AG09319 (cell line): ENCODE measurements at regions not wholly inside any gene's neighbourhood (a gene's known extent, or its start where the extent isn't known, plus 50 kb on each side); places are given as distances from the start of the nearest gene placed in this dataset.

Experiments
- DNase-seq: peaks from one replicate; pipeline ENCODE4 v3.0.0-alpha.2; 2010; ENCODE audit warnings: low read depth; ENCODE audit errors: extremely low read depth
- TF ChIP-seq, protein P1 (sequence below): IDR thresholded peaks from 2 replicates; pipeline ENCODE4 v1.5.1; 2011; ENCODE audit warnings: low read depth, mild to moderate bottlenecking, inconsistent platforms, low read length, moderate library complexity

- TF ChIP-seq, protein P1, sequence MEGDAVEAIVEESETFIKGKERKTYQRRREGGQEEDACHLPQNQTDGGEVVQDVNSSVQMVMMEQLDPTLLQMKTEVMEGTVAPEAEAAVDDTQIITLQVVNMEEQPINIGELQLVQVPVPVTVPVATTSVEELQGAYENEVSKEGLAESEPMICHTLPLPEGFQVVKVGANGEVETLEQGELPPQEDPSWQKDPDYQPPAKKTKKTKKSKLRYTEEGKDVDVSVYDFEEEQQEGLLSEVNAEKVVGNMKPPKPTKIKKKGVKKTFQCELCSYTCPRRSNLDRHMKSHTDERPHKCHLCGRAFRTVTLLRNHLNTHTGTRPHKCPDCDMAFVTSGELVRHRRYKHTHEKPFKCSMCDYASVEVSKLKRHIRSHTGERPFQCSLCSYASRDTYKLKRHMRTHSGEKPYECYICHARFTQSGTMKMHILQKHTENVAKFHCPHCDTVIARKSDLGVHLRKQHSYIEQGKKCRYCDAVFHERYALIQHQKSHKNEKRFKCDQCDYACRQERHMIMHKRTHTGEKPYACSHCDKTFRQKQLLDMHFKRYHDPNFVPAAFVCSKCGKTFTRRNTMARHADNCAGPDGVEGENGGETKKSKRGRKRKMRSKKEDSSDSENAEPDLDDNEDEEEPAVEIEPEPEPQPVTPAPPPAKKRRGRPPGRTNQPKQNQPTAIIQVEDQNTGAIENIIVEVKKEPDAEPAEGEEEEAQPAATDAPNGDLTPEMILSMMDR: no peak
- no peak for DNase-seq
These were observed 177.9 kb upstream of the IL15 start for GRCh38 chr4:141458501-141458900.

DNA sequence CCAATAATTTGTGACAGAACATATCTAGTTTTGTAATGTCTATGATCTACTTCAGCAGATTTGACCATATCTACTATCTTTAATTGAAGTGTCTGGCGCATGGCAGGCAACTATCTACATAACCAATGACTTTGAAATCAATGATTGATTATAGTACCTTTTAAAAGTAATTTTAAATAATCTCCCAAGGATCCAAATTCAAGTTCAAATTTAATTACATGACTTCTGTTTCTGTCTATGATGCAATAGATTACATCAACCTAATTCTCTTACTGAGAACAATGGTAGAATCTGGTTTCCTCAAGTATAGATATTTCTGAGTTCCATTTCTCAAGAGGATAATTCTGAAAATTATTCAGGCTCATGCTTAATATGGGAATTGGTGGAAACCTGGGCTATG, 177.4 kb upstream of the IL15 start:
- TF ChIP-seq, protein P1: no peak
- no peak for DNase-seq

- DNase-seq: no peak
- TF ChIP-seq, protein P1: no peak
These were observed 174.0 kb upstream of the IL15 start for GRCh38 chr4:141462361-141462760.

DNA sequence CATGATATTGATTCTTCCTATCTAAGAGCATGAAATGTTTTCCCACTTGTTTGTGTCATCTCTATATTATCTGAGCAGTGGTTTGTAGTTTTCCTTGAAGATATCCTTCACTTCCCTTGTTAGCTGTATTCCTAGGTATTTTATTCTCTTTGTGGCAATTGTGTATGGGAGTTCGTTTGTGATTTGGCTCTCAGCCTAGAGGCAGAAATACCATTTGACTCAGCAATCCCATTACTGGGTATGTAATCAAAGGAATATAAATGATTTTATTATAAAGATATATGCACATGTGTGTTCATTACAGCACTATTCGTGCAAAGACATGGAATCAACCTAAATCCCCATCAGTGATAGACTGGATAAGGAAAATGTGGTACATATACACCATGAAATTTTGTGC, 172.7 kb upstream of the IL15 start:
- TF ChIP-seq, protein P1: no peak
- DNase-seq: no peak

DNA sequence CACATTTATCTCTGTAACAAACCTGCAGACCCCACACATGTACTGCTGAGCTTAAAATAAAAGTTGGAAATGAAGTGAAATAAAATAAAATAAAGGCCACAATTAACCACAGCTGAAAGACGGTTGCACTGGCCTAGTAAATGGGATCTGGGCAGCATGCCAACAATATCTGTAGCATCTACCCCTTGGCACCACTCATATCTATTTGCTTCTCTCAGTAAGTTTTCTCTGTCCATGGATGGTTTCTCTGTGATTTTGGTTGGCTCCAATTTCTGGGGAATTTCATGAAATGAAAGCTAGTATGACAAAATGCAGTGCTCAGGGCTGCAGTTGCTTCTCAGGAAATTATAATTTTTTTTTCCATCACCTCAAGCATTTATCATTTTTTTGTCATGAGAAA, 172.0 kb upstream of the IL15 start:
- DNase-seq: no peak

DNA sequence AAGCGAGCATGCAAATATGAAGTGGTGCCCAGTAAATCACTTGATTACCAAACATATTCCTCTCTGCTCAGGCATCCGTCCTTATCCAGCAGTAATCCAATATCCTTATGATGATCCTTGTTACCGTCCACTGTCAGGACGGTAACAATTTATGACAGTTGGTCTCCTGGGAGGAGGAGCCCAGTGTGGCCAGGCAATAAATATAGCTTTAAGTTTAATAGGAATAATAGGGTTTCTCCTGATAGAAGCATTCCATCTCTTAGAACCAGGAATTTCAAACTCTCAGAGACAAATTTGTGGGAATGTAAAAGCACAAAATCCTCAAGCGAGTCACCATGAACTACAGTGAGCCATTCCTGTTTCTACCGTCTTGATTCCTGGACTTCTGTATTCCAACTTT, 171.2 kb upstream of the IL15 start:
- no peak for DNase-seq
- TF ChIP-seq, protein P1: no peak

More for the DNA sequence above, 172.0 kb upstream of the IL15 start:
- TF ChIP-seq, protein P1: no peak

DNA sequence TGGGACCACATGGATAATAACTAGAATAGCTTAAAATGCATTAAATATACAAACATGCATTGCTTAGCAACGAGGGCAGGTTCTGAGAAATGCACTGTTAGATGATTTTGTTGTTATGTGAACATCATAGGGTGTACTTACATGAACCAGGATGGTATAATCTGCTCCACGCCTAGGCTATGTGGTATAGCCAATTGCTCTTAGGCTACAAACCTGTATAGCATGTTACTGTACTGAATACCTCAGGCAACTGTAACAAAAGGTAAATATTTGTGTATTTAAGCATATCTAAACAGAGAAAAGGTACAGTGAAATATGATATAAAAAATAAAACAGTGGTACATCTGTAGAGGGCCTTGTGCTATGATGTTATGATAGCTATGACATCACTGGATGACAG, 169.2 kb upstream of the IL15 start:
- TF ChIP-seq, protein P1: no peak
- DNase-seq: no peak

DNA sequence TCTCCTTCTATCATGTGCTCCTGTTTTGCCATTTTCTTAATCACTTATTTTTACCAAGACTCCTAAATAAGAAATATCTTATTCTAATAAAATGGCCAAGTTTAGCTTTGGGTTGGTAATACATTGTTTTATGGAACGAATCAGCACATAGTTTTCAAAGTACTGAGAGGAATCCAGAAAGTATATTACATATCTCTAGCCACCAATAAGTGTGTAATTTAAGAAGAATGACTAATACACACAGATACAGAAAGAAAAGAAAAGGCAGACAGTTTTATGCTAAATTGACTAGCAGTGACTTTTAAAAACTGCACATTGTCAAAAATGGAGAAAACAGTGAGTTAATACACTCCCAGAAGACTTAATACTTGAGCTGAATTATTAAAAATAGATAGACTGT, 167.0 kb upstream of the IL15 start:
- no peak for DNase-seq
- TF ChIP-seq, protein P1: no peak
